Activated effector memory CD4-positive, alpha-beta T cell treated with Interleukin-2 at 50 U/mL for 16 hours (primary cell): ENCODE measurements at regions not wholly inside any gene's neighbourhood (a gene's known extent, or its start where the extent isn't known, plus 50 kb on each side); places are given as distances from the start of the nearest gene placed in this dataset.
"Not testable (repeated sequence)": the region's sequence is repeated elsewhere in the genome, so short reads cannot be mapped to it uniquely, and the experiment has no call there.

Source experiments
- DNase-seq: peaks from one replicate; pipeline ENCODE4 v3.0.0-alpha.2; 2020

- DNase-seq, result no peak
Measured at GRCh38 chrX:47776292-47777006, 60.3 kb upstream of the ZNF81 start.

GRCh38 chrX:47772764-47773163, 63.9 kb upstream of the ZNF81 start:
- no peak for DNase-seq

GRCh38 chrX:47771473-47771872, 65.2 kb upstream of the ZNF81 start:
- DNase-seq, result no peak

- not testable (repeated sequence) for DNase-seq
Measured at GRCh38 chrX:47762826-47763225, 73.9 kb upstream of the ZNF81 start.

GRCh38 chrX:47752685-47753084, 84.0 kb upstream of the ZNF81 start:
- no peak for DNase-seq

- DNase-seq, result peak; percentile 2
Measured at GRCh38 chrX:47751670-47752069, 85.0 kb upstream of the ZNF81 start.

- no peak for DNase-seq
Measured at GRCh38 chrX:47749185-47749967, 87.3 kb upstream of the ZNF81 start.

- no peak for DNase-seq
Measured at GRCh38 chrX:47748576-47748975, 88.1 kb upstream of the ZNF81 start.

GRCh38 chrX:47746446-47746845, 87.5 kb upstream of the UXT start:
- no peak for DNase-seq

GRCh38 chrX:47745416-47745815, 86.4 kb upstream of the UXT start:
- DNase-seq, result no peak

- DNase-seq, result no peak
Measured at GRCh38 chrX:47743504-47743903, 84.5 kb upstream of the UXT start.

- DNase-seq, result not testable (repeated sequence)
Measured at GRCh38 chrX:47738870-47739269, 79.9 kb upstream of the UXT start.

GRCh38 chrX:47723689-47724088, 64.7 kb upstream of the UXT start:
- no peak for DNase-seq

GRCh38 chrX:47723083-47723482, 64.1 kb upstream of the UXT start:
- DNase-seq, result no peak

- DNase-seq, result no peak
Measured at GRCh38 chrX:47722260-47722659, 63.3 kb upstream of the UXT start.

GRCh38 chrX:47715078-47715477, 56.1 kb upstream of the UXT start:
- not testable (repeated sequence) for DNase-seq

GRCh38 chrX:47712675-47713074, 53.7 kb upstream of the UXT start:
- not testable (repeated sequence) for DNase-seq

GRCh38 chrX:47710252-47710651, 51.3 kb upstream of the UXT start:
- no peak for DNase-seq
